CD4-positive, alpha-beta T cell (primary cell): ENCODE measurements at regions not wholly inside any gene's neighbourhood (a gene's known extent, or its start where the extent isn't known, plus 50 kb on each side); places are given as distances from the start of the nearest gene placed in this dataset.

Source experiments
- ATAC-seq: fragments of 200-7000 bp; cut with Tn5 transposase; one replicate; pipeline ENCODE4 v1.10.0; 2022; ENCODE audit warnings: mild to moderate bottlenecking; ENCODE audit not compliant: poor library complexity
- CTCF ChIA-PET: fragments of 350-600 bp; sonication (Branson Sonifier 250); formaldehyde crosslinking; loops from one replicate; lab custom pipeline; 2021; ENCODE audit warnings: antibody characterized with exemption, inconsistent platforms; lab: Charles Lee
- POLR2A ChIA-PET: fragments of 350-600 bp; sonication (Branson Sonifier 250); formaldehyde crosslinking; loops from one replicate; lab custom pipeline; 2021; ENCODE audit warnings: antibody characterized with exemption, inconsistent platforms; lab: Charles Lee
- DNase-seq, 14 experiments: peaks; one replicate each; pipeline ENCODE4 v3.0.0-alpha.2; 2013 to 2020; ENCODE audit warnings: mixed read lengths in 2 of 14
- H3K27ac ChIP-seq, 2 donors: one replicate each; pipeline versions ENCODE4 v1.5.1 to v1.7.0; 2013; ENCODE audit warnings: low read length in 2 of 2, low read depth in 1 of 2, mild to moderate bottlenecking in 1 of 2
- H3K27me3 ChIP-seq, 2 experiments: 1 replicate in 1 of 2; 2 replicates in 1 of 2; pipeline versions ENCODE4 v1.6.1 to v1.7.0; 2013; ENCODE audit warnings: low read length in 2 of 2, control low read depth in 1 of 2, mild to moderate bottlenecking in 1 of 2, moderate library complexity in 1 of 2; ENCODE audit not compliant: insufficient read depth in 2 of 2, control insufficient read depth in 1 of 2
- H3K36me3 ChIP-seq: one replicate; pipeline ENCODE4 v1.6.1; 2013; ENCODE audit warnings: low read length, control low read depth; ENCODE audit not compliant: insufficient read depth
- H3K4me1 ChIP-seq: one replicate; pipeline ENCODE4 v1.6.1; 2013; ENCODE audit warnings: low read length, control low read depth; ENCODE audit not compliant: insufficient read depth
- H3K4me3 ChIP-seq: one replicate; pipeline ENCODE4 v1.5.1; 2013; ENCODE audit warnings: mild to moderate bottlenecking, low read length, moderate library complexity
- H3K9me3 ChIP-seq, 2 experiments: 1 replicate in 1 of 2; 2 replicates in 1 of 2; pipeline versions ENCODE4 v1.6.1 to v1.7.0; 2013; ENCODE audit warnings: low read length in 2 of 2, mild to moderate bottlenecking in 2 of 2, control low read depth in 1 of 2, moderate library complexity in 1 of 2; ENCODE audit not compliant: control insufficient read depth in 1 of 2, insufficient read depth in 1 of 2
- H3K27ac Mint-ChIP-seq: one replicate; pipeline ENCODE4 v1.8.0; 2020; ENCODE audit warnings: mixed read lengths
- H3K27me3 Mint-ChIP-seq: one replicate; pipeline ENCODE4 v1.8.0; 2021; ENCODE audit warnings: mixed read lengths
- H3K36me3 Mint-ChIP-seq: one replicate; pipeline ENCODE4 v1.8.0; 2021; ENCODE audit warnings: low read depth, mixed read lengths
- H3K4me1 Mint-ChIP-seq: one replicate; pipeline ENCODE4 v1.8.0; 2021; ENCODE audit warnings: low read depth, mixed read lengths
- H3K4me3 Mint-ChIP-seq: one replicate; pipeline ENCODE4 v1.8.0; 2020; ENCODE audit warnings: mild to moderate bottlenecking, mixed read lengths
- H3K9me3 Mint-ChIP-seq: one replicate; pipeline ENCODE4 v1.8.0; 2020; ENCODE audit warnings: mixed read lengths
- intact Hi-C, 2 experiments: fragments of 100-400 bp; cut with DNase I in 1 of 2; cut with micrococcal nuclease in 1 of 2; formaldehyde crosslinking; loops; one replicate each; pipeline versions ENCODE4 v1.15.1 to v1.9.0; 2023 to 2025; cut with DNase I, micrococcal nuclease
- TF ChIP-seq, protein P1 (sequence below): fragments of 200-600 bp; IDR thresholded peaks from one replicate; pipeline ENCODE4 v1.8.0; 2022; ENCODE audit warnings: antibody characterized with exemption, mild to moderate bottlenecking

DNA sequence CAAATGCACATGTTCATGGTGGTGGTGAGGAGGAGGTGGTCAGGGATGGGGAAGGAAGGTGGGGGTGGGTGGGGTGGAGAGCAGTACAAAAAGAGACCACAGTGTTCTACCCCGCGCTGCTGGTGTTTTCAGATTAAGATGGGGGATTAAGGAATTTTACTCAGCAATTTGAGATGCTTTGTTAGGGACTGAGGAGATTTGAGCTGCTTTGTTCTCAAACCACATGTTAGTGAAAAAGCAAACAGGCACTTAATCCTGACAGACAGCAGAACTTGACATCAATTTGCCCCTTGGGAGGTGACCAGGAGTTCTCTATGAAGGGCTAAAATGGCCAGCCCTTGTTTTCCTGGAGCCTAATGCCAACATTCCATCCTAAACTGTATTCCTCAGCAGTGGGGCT lies 244.5 kb downstream of the MEIS1 start:
- intact Hi-C loops: no loop called here
- ChIA-PET POLR2A (no interaction called here), CTCF (no interaction called here)
- Mint-ChIP-seq H3K9me3 (no peaks in the 10 kb centered on the region), H3K27me3 (no peaks in the 10 kb centered on the region), H3K4me1 (no peaks in the 10 kb centered on the region), H3K4me3 (no peak overlapping the region), H3K36me3 (no peaks in the 10 kb centered on the region), H3K27ac (no peak overlapping the region)
- H3K9me3 ChIP-seq: no peaks in the 10 kb centered on the region
- H3K4me3 ChIP-seq: no peak overlapping the region
- DNase-seq (no peak), ATAC-seq (no peak)
- H3K4me1 ChIP-seq: no peaks in the 10 kb centered on the region
- H3K36me3 ChIP-seq: no peaks in the 10 kb centered on the region
- TF ChIP-seq, protein P1, sequence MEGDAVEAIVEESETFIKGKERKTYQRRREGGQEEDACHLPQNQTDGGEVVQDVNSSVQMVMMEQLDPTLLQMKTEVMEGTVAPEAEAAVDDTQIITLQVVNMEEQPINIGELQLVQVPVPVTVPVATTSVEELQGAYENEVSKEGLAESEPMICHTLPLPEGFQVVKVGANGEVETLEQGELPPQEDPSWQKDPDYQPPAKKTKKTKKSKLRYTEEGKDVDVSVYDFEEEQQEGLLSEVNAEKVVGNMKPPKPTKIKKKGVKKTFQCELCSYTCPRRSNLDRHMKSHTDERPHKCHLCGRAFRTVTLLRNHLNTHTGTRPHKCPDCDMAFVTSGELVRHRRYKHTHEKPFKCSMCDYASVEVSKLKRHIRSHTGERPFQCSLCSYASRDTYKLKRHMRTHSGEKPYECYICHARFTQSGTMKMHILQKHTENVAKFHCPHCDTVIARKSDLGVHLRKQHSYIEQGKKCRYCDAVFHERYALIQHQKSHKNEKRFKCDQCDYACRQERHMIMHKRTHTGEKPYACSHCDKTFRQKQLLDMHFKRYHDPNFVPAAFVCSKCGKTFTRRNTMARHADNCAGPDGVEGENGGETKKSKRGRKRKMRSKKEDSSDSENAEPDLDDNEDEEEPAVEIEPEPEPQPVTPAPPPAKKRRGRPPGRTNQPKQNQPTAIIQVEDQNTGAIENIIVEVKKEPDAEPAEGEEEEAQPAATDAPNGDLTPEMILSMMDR: no peak
- H3K27me3 ChIP-seq: no peaks in the 10 kb centered on the region
- H3K27ac ChIP-seq: no peak overlapping the region

GRCh38 chr2:66682476-66682875 lies 247.6 kb downstream of the MEIS1 start:
- Histone ChIP-seq H3K4me1 (no peaks in the 10 kb centered on the region), H3K9me3 (no peaks in the 10 kb centered on the region), H3K36me3 (no peaks in the 10 kb centered on the region), H3K27me3 (no peaks in the 10 kb centered on the region), H3K27ac (no peak overlapping the region), H3K4me3 (no peak overlapping the region)
- ChIA-PET POLR2A (no interaction called here), CTCF (no interaction called here)
- Mint-ChIP-seq H3K27me3 (peaks cover 4% of the 10 kb centered on the region), H3K4me3 (no peak overlapping the region), H3K4me1 (no peaks in the 10 kb centered on the region), H3K9me3 (no peaks in the 10 kb centered on the region), H3K36me3 (no peaks in the 10 kb centered on the region), H3K27ac (no peak overlapping the region)
- TF ChIP-seq, protein P1: no peak
- DNase-seq (no peak), ATAC-seq (no peak)
- intact Hi-C loops: no loop called here

DNA sequence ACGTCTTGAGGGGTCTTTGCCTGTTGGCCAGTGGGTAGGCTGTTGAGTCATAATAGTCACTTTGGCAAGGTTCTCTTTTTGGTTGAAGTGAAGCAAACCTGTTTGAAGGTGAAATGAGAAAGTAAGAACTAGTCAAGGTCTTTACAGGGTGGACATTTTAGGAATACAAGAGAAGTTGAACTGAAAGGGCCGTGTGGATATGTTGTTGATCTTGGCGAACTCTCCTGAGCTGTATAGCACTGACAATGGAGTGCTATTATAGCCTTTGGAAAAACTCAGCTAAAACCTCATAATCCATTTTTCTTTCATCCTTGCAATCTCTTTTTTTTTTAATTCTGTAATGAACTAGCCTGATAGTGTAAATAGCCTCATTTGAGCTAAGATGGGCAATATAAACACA lies 248.1 kb downstream of the MEIS1 start:
- Mint-ChIP-seq H3K9me3 (no peaks in the 10 kb centered on the region), H3K4me3 (no peak overlapping the region), H3K27ac (no peak overlapping the region), H3K27me3 (peaks cover 4% of the 10 kb centered on the region), H3K36me3 (no peaks in the 10 kb centered on the region), H3K4me1 (no peaks in the 10 kb centered on the region)
- H3K9me3 ChIP-seq: no peaks in the 10 kb centered on the region
- no peak overlapping the region for H3K27ac ChIP-seq
- no peaks in the 10 kb centered on the region for H3K36me3 ChIP-seq
- H3K4me1 ChIP-seq: no peaks in the 10 kb centered on the region
- ChIA-PET CTCF (no interaction called here), POLR2A (no interaction called here)
- ATAC-seq (no peak), DNase-seq (no peak)
- TF ChIP-seq, protein P1: no peak
- intact Hi-C loops: no loop called here
- no peak overlapping the region for H3K4me3 ChIP-seq
- no peaks in the 10 kb centered on the region for H3K27me3 ChIP-seq
